Activated CD8-positive, alpha-beta T cell treated with anti-CD3 and anti-CD28 coated beads for 36 hours (primary cell): ENCODE measurements at regions not wholly inside any gene's neighbourhood (a gene's known extent, or its start where the extent isn't known, plus 50 kb on each side); places are given as distances from the start of the nearest gene placed in this dataset.

Source experiments
- ATAC-seq: fragments of 200-7000 bp; cut with Tn5 transposase; one replicate; pipeline ENCODE4 v1.10.0; 2021; ENCODE audit warnings: mild to moderate bottlenecking, moderate library complexity
- CTCF ChIA-PET: fragments of 350-600 bp; sonication (Branson Sonifier 250); formaldehyde crosslinking; loops from one replicate; lab custom pipeline; 2021; ENCODE audit warnings: antibody characterized with exemption; lab: Charles Lee
- POLR2A ChIA-PET: fragments of 350-600 bp; sonication (Branson Sonifier 250); formaldehyde crosslinking; loops from one replicate; lab custom pipeline; 2021; ENCODE audit warnings: antibody characterized with exemption; lab: Charles Lee
- DNase-seq: peaks from one replicate; pipeline ENCODE4 v3.0.0-alpha.2; 2020
- H3K27ac Mint-ChIP-seq: one replicate; pipeline ENCODE4 v1.8.0; 2021; ENCODE audit warnings: mild to moderate bottlenecking, mixed read lengths
- H3K27me3 Mint-ChIP-seq: one replicate; pipeline ENCODE4 v1.8.0; 2021; ENCODE audit warnings: mixed read lengths
- H3K36me3 Mint-ChIP-seq: one replicate; pipeline ENCODE4 v1.8.0; 2021; ENCODE audit warnings: low read depth, mixed read lengths
- H3K4me1 Mint-ChIP-seq: one replicate; pipeline ENCODE4 v1.8.0; 2021; ENCODE audit warnings: low read depth, mixed read lengths
- H3K4me3 Mint-ChIP-seq: one replicate; pipeline ENCODE4 v1.8.0; 2021; ENCODE audit warnings: mild to moderate bottlenecking, moderate library complexity, mixed read lengths
- H3K9me3 Mint-ChIP-seq: one replicate; pipeline ENCODE4 v1.8.0; 2021; ENCODE audit warnings: mixed read lengths
- intact Hi-C: fragments of 100-400 bp; cut with micrococcal nuclease; formaldehyde crosslinking; loops from one replicate; pipeline ENCODE4 v1.10.0; 2022
- TF ChIP-seq, protein P1 (sequence below): fragments of 200-600 bp; IDR thresholded peaks from one replicate; pipeline ENCODE4 v1.8.0; 2022; ENCODE audit warnings: antibody characterized with exemption, mild to moderate bottlenecking

DNA sequence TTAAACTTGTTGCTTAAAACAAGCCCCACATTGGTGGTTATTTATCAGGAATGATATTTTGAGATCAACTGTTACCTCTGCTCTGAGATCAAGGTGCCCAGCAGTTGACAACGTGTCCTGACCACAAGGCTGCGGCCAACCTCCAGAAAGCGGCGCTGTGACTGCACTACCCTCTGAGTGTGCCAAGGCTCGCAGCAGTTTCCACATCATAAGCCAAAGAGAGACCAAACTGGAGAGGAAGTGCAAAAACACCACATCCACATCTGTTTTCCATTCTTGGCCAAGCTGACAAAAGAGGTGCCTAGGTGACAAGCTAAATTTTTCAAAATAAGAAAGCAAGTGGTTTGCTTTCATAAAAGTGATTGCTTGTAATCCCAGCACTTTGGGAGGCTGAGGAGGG is 410.8 kb upstream of the POU3F3 start:
- DNase-seq (peak; percentile 42), ATAC-seq (no peak)
- ChIA-PET POLR2A (no interaction called here), CTCF (no interaction called here)
- TF ChIP-seq, protein P1, sequence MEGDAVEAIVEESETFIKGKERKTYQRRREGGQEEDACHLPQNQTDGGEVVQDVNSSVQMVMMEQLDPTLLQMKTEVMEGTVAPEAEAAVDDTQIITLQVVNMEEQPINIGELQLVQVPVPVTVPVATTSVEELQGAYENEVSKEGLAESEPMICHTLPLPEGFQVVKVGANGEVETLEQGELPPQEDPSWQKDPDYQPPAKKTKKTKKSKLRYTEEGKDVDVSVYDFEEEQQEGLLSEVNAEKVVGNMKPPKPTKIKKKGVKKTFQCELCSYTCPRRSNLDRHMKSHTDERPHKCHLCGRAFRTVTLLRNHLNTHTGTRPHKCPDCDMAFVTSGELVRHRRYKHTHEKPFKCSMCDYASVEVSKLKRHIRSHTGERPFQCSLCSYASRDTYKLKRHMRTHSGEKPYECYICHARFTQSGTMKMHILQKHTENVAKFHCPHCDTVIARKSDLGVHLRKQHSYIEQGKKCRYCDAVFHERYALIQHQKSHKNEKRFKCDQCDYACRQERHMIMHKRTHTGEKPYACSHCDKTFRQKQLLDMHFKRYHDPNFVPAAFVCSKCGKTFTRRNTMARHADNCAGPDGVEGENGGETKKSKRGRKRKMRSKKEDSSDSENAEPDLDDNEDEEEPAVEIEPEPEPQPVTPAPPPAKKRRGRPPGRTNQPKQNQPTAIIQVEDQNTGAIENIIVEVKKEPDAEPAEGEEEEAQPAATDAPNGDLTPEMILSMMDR: no peak
- Mint-ChIP-seq H3K4me1 (peaks cover 5% of the 10 kb centered on the region), H3K36me3 (no peaks in the 10 kb centered on the region), H3K27me3 (no peaks in the 10 kb centered on the region), H3K4me3 (no peak overlapping the region), H3K27ac (no peak overlapping the region), H3K9me3 (no peaks in the 10 kb centered on the region)
- intact Hi-C loops: no loop called here

DNA sequence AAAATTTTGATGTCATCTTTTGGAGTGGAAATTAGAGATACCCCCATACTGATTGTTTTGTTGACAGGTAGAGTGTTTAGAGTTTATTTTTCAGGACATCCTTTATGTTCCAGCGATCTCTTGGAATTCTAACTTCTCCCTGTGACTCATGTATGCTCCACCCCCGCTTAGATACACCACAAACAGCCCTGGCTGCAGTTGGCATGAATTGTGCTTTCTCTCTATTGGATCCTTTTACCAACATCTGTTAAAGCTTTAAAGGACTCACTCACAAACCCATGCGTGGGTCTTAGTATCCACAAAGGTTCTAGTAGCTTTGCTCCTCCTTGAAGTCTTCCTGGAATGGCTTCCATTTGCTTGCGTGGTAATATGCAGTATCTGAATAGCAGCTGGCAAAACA is 409.5 kb upstream of the POU3F3 start:
- peaks cover 8% of the 10 kb centered on the region for H3K4me1 Mint-ChIP-seq

DNA sequence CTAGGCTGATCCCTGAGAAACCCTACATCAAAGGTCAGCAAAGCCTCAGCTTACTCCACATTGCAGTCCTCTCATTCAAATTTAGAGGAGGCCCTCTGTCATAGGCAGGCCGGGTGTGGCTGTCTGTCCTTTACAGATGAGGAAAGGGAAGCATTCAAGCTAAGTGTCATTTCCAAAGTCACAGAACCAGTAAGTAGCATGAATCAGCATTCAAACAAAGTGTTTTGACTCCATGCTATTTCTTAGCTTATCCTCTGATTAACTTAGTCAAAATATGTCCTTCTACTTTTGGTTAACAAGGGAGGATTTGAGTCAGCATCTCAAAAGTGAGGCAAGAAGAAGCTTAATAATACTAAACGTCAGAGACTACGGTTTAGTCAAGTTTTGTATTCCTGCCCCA is 409.0 kb upstream of the POU3F3 start:
- Mint-ChIP-seq H3K36me3 (no peaks in the 10 kb centered on the region), H3K27ac (no peak overlapping the region), H3K4me3 (no peak overlapping the region), H3K4me1 (peaks cover 8% of the 10 kb centered on the region), H3K9me3 (no peaks in the 10 kb centered on the region), H3K27me3 (no peaks in the 10 kb centered on the region)
- DNase-seq (no peak), ATAC-seq (no peak)
- intact Hi-C loops: no loop called here
- TF ChIP-seq, protein P1: no peak
- ChIA-PET POLR2A (no interaction called here), CTCF (interaction anchor here (1.3 kb wide), 1 partner anchor 404 kb away, joined by 3 read pairs; no protein-coding TSS in a partner anchor)

More for the DNA sequence above, 409.5 kb upstream of the POU3F3 start:
- H3K4me3 Mint-ChIP-seq: no peak overlapping the region
- ChIA-PET CTCF (interaction anchor here (1.3 kb wide), 1 partner anchor 405 kb away, joined by 3 read pairs; no protein-coding TSS in a partner anchor), POLR2A (interaction anchor here (0.6 kb wide), 1 partner anchor 1084 kb away, joined by 3 read pairs; no protein-coding TSS in a partner anchor)
- H3K27me3 Mint-ChIP-seq: no peaks in the 10 kb centered on the region
- no peaks in the 10 kb centered on the region for H3K36me3 Mint-ChIP-seq
- DNase-seq: no peak
- TF ChIP-seq, protein P1: no peak
- no peaks in the 10 kb centered on the region for H3K9me3 Mint-ChIP-seq
- no peak for ATAC-seq
- H3K27ac Mint-ChIP-seq: no peak overlapping the region
- intact Hi-C loops: no loop called here

DNA sequence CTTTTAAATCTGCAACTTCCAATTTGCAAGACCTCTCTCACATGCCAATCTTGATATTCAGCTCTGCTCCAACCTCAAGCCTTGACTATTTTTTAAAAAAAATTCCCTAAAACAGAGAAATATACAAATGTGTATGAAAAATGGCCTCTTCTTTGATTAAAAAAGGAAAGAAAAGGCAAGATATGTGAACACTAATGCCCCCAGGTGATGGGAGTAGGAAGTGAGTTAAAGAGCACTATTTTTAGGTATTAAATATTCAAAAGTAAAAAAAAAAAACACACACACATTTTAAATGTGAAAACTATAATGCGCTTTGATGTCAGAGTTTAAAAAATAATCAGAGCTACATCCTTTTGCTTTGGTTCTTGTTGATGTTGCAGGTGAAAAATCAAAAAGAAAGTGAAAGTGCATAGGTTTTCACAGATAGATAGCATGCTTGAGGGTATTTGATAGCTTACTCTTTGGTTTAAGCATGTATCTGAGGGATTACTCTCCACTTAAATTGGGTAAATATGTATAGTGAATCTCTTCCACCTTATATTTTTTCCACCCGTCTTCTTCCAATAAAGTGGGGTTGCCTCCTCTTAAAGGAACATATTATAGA is 406.0 kb upstream of the POU3F3 start:
- H3K27ac Mint-ChIP-seq: no peak overlapping the region

More for the DNA sequence above, 406.0 kb upstream of the POU3F3 start:
- Mint-ChIP-seq H3K4me1 (peaks cover 8% of the 10 kb centered on the region), H3K9me3 (no peaks in the 10 kb centered on the region), H3K4me3 (no peak overlapping the region), H3K36me3 (no peaks in the 10 kb centered on the region), H3K27me3 (no peaks in the 10 kb centered on the region)
- ATAC-seq: no peak
- intact Hi-C loops: no loop called here
- no peak for DNase-seq
- TF ChIP-seq, protein P1: no peak
- CTCF ChIA-PET: interaction anchor here (1.4 kb wide), 1 partner anchor 23 kb away, joined by 3 read pairs; no protein-coding TSS in a partner anchor
- POLR2A ChIA-PET: no interaction called here
